Activated gamma-delta T cell treated with Interleukin-2 at 50 U/mL for 16 hours (primary cell): ENCODE measurements at regions not wholly inside any gene's neighbourhood (a gene's known extent, or its start where the extent isn't known, plus 50 kb on each side); places are given as distances from the start of the nearest gene placed in this dataset.
A peak's percentile ranks its signal among the peaks of the same experiment; 100 is the strongest.

Experiments used
- DNase-seq: peaks from one replicate; pipeline ENCODE4 v3.0.0-alpha.2; 2020

GRCh38 chr12:67161322-67161918, 107.7 kb upstream of the CAND1 start:
- DNase-seq = peak; percentile 6

- no peak for DNase-seq
Measured at GRCh38 chr12:67173258-67173657, 95.9 kb upstream of the CAND1 start.

DNA sequence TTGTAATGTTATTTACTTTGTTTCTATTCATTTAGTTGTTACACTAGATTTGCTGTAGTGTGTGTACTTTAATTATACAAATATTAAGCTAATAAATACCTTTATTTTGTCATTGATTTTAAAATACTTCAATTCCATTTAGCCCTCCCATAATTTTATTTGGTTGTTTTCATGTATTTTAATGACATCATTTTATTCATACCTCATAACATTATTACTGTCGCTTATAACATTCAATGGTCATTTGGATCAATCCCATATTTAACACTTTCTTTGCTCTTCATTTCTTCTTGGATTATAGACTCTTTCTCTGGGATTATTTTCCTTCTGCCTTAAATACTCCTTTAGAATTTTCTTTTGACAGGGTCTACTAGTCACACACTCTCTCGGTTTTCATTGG, 86.6 kb upstream of the CAND1 start:
- DNase-seq = no peak

DNA sequence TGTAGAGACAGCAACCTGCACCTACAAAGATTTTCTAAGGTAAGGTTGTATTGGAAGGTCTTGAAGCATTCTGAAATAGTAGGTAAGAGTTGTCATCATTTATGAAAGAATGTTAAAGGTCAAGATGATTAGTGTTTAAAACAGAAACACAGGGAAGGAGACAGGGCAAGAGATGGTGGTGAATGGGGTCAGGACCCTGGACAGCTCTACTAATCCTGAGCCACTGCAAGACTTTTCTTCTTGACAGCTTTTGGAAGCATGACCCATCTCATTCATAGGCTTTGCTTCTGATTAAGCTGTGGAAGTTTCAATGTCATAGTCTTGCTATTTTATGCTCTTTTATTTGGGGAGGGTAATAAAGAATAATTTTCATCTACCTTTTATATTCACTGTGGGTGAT, 75.5 kb upstream of the CAND1 start:
- DNase-seq = no peak

DNA sequence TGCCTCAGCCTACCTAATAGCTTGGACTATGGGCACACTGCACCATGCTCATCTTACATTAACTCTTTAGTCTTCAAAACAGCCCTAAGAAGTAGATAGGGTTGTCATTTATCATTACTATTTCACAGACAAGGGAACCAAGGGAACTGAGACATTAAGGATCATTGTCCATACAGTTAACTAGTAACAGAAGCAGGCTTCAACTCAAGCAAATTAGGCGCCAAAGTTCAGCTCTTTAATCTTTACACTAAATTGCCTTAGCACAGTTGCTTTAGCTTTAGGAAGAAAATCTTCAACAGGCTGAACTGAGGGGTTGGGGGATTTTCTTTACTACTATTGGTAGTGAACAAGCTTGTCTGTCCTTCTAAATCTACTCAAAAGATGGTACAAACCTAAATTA, 68.8 kb upstream of the CAND1 start:
- no peak for DNase-seq

DNA sequence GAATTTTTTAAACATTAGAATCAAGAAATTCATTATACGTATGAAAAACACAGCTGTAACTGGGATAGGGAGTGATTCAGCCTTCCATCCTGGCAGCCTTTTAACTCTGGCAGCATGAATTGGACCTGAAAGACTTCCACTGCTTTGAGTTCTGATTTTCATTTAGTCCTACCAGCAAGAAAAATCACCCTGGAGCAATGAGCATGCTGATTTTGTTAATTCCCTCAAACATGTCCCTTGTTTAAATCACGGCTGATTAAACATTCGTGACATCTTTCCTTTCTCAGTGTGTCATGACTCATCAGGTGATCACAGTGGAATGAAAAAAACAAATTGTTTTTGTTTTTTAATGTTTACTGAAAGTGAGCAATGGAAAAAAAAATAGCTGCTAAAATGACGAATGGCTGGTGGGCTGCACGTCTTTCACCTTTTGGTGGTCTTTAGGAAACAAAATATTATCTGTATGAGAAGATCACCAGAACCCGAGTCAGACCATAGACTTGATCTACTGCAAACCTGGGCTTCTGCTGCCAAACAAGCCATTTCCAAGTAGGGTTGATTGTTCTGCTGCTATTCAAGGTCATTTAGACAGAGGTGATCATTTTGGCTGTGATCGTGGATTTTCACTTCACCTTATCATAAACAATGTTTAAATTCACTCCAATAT, 67.0 kb upstream of the CAND1 start:
- no peak for DNase-seq

DNA sequence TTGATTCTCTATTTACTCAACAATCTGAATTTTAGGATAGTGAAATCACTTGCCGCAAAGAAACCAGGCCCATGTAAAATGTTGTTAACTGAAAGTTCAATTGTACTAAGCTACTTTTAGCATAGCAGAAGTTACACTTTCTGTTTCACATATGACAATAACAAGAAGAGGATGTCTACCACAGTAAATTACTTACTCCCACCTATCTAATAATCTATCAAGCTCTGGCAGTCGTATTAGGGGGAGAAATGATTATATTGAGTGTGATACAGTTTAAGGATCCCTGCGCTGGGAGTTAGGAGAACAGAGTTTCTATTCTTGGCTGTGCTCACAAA, 66.5 kb upstream of the CAND1 start:
- DNase-seq = no peak

- no peak for DNase-seq
Measured at GRCh38 chr12:67208281-67209067, 60.7 kb upstream of the CAND1 start.

DNA sequence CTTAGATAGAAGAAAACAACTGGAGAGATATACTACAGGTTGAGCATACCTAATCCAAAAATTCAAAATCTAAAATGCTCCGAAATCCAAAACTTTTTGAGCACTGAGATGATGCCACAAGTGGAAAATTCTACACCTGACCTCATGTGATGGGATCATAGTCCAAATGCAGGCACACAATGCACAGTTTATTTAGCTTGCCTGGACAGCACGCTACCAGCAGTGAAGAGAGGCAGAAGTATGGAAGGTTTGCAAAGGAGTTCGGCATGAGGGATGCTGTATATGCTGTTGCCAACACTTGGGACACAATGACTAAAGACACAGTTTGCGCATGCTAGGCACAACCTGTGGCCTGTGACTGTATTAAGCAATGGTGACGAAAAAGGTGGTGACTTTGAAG, 58.1 kb upstream of the CAND1 start:
- no peak for DNase-seq

DNA sequence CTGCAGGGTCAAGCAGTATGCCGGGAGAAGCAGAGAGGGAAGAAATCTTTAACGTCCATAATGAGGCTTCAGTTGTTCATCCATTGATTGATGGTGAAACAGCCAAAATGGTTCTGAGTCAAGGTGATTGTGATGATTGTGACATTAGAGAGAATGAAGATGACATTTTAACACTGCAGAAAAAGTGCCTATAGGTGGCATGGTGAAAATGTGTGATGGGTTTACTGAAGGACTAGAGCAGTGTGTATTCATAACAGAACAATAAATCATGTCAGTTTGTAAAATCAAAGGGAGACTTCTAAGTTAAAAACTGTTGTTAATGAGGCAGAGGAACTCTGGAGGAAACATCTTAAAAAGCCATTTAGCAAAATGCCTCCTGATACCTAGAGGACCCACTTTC, 57.7 kb upstream of the CAND1 start:
- DNase-seq = no peak

DNA sequence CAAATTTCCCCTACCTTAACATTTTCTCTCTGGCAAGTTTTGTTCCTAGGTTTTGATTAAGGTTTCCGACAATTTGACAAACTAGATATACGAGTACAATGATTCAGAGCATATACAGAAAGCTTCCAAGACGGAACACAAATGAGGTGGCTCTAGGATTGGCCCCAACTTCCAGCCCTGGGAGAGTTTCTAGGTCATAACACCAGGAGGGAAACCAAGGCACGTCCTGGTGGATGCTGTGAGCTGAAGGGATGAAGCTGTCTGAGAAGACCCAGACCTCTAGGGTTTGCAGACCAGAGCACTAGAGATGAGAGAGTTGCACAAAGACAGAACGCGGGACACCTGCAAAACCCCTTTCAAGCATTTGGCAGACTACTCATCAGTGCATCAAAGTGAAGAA, 51.5 kb upstream of the CAND1 start:
- DNase-seq = no peak
